ENCODE measurements at regions not wholly inside any gene's neighbourhood (a gene's known extent, or its start where the extent isn't known, plus 50 kb on each side); places are given as distances from the start of the nearest gene placed in this dataset.

GRCh38 chr9:4921449-4921848 is 63.6 kb upstream of the JAK2 start:
- DNase-seq = no peak

- no peak for DNase-seq
These were observed 63.0 kb upstream of the JAK2 start for GRCh38 chr9:4922101-4922500.

GRCh38 chr9:4922730-4923129 is 62.3 kb upstream of the JAK2 start:
- DNase-seq = no peak

- DNase-seq = no peak
These were observed 61.9 kb upstream of the JAK2 start for GRCh38 chr9:4923141-4923540.

GRCh38 chr9:4923580-4924544 is 61.2 kb upstream of the JAK2 start:
- DNase-seq = no peak

- DNase-seq = no peak
These were observed 58.8 kb upstream of the JAK2 start for GRCh38 chr9:4926239-4926638.

- DNase-seq = no peak
These were observed 58.0 kb upstream of the JAK2 start for GRCh38 chr9:4927043-4927471.

GRCh38 chr9:4927701-4928100 is 57.4 kb upstream of the JAK2 start:
- DNase-seq = no peak

GRCh38 chr9:4929917-4930316 is 55.2 kb upstream of the JAK2 start:
- no peak for DNase-seq

GRCh38 chr9:4932681-4933080 is 52.4 kb upstream of the JAK2 start:
- no peak for DNase-seq

- DNase-seq = no peak
These were observed 51.9 kb upstream of the JAK2 start for GRCh38 chr9:4933177-4933576.

- no peak for DNase-seq
These were observed 51.2 kb upstream of the JAK2 start for GRCh38 chr9:4933861-4934260.

GRCh38 chr9:4935001-4935672 is 49.9 kb upstream of the JAK2 start:
- peak; percentile 19 for DNase-seq
